HG02571 (cell line): ENCODE measurements at regions not wholly inside any gene's neighbourhood (a gene's known extent, or its start where the extent isn't known, plus 50 kb on each side); places are given as distances from the start of the nearest gene placed in this dataset.
"Not testable (repeated sequence)": the region's sequence is repeated elsewhere in the genome, so short reads cannot be mapped to it uniquely, and the experiment has no call there.

Experiments
- ATAC-seq: cut with Tn5 transposase; IDR thresholded peaks from one replicate; pipeline ENCODE4 v1.9.1; 2021; ENCODE audit warnings: mild to moderate bottlenecking, moderate library complexity; ENCODE audit not compliant: unreplicated experiment

DNA sequence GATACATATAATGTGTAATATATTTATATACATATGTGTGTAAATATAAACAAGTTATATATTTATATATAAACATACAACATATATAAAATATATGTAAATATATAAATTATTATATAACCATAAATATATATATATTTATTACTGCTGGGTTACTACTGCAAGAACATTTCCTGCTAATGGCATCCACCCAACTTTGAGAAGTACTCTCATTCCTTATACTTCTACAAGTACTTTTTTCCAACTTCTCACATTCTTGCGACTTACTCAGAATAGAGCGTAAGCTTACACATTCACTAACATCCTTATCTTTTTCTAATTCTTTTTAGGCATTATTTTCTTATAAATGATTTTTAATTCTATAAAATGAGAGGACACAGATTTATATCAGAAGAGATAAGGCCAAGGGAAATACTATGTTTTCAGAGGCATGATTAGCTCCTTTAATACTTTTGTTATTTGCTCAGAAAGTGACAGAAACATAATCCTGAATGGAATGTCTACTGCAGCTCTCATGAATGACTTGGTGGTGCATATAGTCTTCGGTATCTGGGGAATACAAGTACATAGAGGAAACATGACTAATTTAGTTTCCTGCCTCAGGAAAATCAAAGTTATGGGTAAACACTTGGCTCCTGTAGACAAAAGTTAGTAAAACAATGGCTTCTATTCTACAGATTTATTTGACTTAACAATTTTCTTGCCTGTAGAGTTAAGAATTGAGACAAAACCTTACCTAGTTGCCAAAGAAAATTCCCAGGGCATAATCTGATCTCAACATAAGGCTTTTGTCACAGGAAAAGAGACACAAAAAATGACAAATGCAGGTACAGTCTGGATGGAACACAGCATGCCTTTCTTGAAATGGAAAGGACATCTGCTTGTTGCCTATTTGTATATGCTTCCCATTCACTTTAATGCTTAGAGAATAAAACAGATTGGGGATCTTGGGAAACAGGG, 453.9 kb downstream of the SQOR start:
- no peak for ATAC-seq

GRCh38 chr15:46089467-46089935, 454.7 kb downstream of the SQOR start:
- no peak for ATAC-seq

GRCh38 chr15:46091860-46092450, 457.1 kb downstream of the SQOR start:
- ATAC-seq: no peak

DNA sequence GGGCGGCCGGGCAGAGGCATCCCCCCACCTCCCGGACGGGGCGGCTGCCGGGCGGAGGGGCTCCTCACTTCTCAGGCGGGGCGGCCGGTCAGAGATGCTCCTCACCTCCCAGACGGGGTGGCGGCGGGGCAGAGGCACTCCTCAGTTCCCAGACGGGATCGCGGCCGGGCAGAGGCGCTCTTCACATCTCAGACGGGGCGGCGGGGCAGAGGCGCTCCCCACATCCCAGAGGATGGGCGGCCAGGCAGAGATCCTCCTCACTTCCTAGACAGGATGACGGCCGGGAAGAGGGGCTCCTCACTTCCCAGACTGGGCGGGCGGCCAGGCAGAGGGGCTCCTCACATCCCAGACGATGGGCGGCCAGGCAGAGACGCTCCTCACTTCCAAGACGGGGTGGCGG, 463.2 kb downstream of the SQOR start:
- ATAC-seq: not testable (repeated sequence)

DNA sequence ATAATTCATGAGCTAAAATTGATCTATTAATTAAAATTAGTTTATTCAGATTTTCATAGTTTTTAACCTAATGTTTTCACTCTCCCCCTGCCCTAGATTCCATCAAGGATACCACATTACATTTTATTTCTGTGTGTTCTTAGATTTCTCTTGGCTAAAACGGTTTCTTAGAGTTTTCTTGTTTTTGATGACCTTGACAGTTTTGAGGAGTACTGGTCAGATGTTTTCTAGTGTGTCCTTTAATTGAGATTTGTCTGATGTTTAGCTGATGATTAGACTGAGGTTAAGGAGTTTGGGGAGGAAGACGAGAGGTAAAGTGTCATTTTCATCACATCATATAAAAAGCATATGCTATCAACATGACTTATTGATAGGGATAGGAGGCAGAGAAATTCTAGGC, 475.9 kb downstream of the SQOR start:
- no peak for ATAC-seq

GRCh38 chr15:46111730-46112129, 476.9 kb downstream of the SQOR start:
- no peak for ATAC-seq

GRCh38 chr15:46117071-46117470, 482.2 kb downstream of the SQOR start:
- ATAC-seq: no peak

- no peak for ATAC-seq
Observed at GRCh38 chr15:46120713-46121112, 485.9 kb downstream of the SQOR start.

GRCh38 chr15:46121441-46121840, 486.6 kb downstream of the SQOR start:
- ATAC-seq: no peak

GRCh38 chr15:46126581-46126980, 491.8 kb downstream of the SQOR start:
- no peak for ATAC-seq

DNA sequence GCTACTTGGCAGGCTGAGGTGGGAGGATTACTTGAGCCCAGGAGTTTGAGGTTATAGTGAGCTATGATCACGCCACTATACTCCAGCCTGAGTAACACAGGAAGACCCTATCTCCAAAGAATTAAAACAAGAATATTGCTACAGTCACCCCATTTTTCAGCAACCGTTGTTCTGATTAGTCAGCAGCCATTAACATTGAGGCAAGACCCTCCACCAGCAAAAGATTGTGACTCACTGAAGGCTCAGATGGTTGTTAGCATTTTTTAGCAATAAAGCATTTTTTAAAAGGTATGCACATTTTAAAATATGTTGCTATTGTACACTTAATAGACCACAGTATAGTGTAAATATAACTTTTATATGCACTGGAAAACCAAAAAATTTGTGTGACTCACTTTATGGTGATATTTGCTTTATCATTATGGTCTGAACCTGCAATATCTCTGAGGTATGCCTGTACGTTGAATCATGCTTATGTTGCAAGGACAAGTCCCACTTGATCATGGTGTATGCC, 492.6 kb downstream of the SQOR start:
- ATAC-seq: no peak

- ATAC-seq: no peak
Observed at GRCh38 chr15:46129145-46129544, 494.3 kb downstream of the SQOR start.

GRCh38 chr15:46131876-46132275, 497.0 kb downstream of the SQOR start:
- ATAC-seq: no peak

GRCh38 chr15:46137443-46137842, 502.6 kb downstream of the SQOR start:
- ATAC-seq: no peak

DNA sequence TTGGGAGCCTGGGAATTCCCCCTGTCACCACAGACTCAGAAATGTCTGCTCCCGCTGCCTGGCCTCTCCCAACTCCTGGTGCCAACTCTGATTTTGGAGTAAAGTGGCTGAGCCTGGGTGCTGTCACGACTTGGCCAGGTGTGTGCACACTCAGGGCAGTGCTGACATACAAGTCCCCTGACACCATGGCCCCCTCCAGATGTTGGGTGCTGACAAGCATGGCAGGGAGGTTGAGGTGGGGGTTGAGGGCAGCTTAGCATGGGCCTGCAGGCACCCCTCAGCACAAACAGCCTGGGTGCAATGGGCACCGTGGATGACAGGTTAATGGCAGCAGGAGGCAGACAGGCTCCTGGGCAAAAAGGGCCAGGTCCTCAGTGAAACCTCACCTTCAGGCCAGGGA, 511.2 kb downstream of the SQOR start:
- no peak for ATAC-seq

DNA sequence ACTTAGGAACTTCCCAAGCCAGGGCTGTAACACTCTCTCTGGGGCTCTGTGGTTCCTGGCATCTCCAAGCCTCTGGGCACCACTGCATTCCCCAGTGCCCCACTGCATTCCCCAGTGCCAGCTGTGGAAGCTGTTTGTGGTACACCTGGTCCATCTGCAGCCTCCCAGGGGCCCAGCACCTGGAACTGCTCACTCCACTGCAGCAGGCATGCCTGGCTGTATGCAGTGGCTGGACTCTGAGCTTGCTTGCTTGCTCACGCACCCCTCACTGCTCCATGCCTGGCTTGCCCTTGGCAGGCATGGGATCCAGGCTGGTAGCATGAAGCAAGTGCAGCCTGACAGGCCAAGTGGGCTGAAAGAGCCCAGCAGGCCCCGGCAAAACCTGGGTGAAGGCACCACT, 512.1 kb downstream of the SQOR start:
- no peak for ATAC-seq

DNA sequence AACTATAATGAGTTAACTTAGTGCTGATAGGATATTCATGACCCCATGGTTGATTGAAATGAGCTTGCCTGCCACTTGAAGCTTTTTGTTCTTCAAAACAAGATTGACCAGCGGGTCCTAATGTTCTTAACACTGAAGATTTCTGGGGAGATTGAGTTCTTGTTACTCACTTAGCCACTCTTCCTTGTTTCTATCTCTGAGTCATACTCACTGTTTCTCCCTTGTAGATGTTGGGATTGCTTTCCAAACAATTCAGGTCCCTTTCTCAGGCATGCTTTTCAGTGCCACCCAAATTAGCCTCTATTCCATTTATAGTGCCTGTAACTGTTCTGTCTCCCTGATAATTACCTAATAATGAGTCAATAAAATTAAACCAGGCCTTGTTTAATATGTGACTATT, 517.0 kb downstream of the SQOR start:
- no peak for ATAC-seq

DNA sequence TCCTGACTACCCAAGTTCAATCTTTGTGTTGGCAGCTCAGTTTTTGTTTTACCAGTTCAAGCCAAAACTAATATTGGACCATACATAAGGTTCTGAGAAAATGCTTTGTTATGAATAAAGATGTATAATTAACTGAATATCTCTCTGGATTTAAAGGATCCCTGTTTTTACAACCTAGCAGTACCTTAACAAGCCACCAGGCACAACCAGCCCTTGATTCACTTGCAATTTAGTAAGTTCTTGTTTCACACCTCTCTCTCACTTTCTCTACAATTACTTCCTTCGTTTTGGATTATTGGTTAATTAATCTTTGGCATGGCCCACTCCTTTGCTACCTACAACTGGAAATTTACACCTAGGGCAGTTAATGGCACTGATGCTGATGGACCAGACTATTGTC, 531.9 kb downstream of the SQOR start:
- no peak for ATAC-seq

GRCh38 chr15:46170326-46170725, 535.5 kb downstream of the SQOR start:
- ATAC-seq: no peak

- no peak for ATAC-seq
Observed at GRCh38 chr15:46174122-46174521, 539.3 kb downstream of the SQOR start.

DNA sequence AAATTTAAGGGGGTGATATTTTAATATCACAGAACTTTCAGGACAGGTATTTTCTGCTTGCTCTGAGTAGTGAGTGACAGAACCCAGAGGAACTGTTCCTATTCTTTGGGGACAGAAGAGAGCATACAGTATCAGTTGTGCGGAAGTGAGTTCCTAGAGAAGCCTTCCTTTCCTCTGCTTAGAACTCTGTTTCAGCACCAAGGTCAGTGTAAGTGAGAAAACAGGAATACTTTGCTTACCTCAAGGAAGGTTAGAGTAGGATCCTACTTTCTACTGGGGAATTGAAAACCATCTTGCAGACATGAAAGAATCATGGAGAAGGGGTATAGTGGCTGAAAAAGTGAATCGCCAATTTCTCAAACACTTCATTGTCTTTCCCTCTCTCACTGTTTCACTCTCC, 542.4 kb downstream of the SQOR start:
- ATAC-seq: no peak

- no peak for ATAC-seq
Observed at GRCh38 chr15:46178138-46178537, 543.3 kb downstream of the SQOR start.
